Pulmonary artery endothelial cell (primary cell): ENCODE measurements at regions not wholly inside any gene's neighbourhood (a gene's known extent, or its start where the extent isn't known, plus 50 kb on each side); places are given as distances from the start of the nearest gene placed in this dataset.

Experiments
- DNase-seq: peaks from one replicate; pipeline ENCODE4 v3.0.0-alpha.2; 2011; ENCODE audit warnings: low read depth, low spot score

GRCh38 chr9:80866576-80867227, 822.6 kb downstream of the TLE1 start:
- no peak for DNase-seq

- DNase-seq = no peak
These were observed 823.2 kb downstream of the TLE1 start for GRCh38 chr9:80866121-80866520.

GRCh38 chr9:80843028-80843427, 846.3 kb downstream of the TLE1 start:
- no peak for DNase-seq

- no peak for DNase-seq
These were observed 847.0 kb downstream of the TLE1 start for GRCh38 chr9:80842389-80842788.

- DNase-seq = no peak
These were observed 847.5 kb downstream of the TLE1 start for GRCh38 chr9:80841888-80842287.

- no peak for DNase-seq
These were observed 849.3 kb downstream of the TLE1 start for GRCh38 chr9:80839821-80840675.

GRCh38 chr9:80836013-80836412, 853.3 kb downstream of the TLE1 start:
- no peak for DNase-seq

- DNase-seq = no peak
These were observed 857.6 kb downstream of the TLE1 start for GRCh38 chr9:80831751-80832150.

- no peak for DNase-seq
These were observed 877.7 kb downstream of the TLE1 start for GRCh38 chr9:80811656-80812055.

GRCh38 chr9:80811003-80811402, 878.3 kb downstream of the TLE1 start:
- DNase-seq = no peak

GRCh38 chr9:80806671-80807070, 882.7 kb downstream of the TLE1 start:
- DNase-seq = no peak

- DNase-seq = no peak
These were observed 884.5 kb downstream of the TLE1 start for GRCh38 chr9:80804873-80805272.

GRCh38 chr9:80797831-80798688, 891.3 kb downstream of the TLE1 start:
- no peak for DNase-seq

GRCh38 chr9:80797101-80797829, 892.1 kb downstream of the TLE1 start:
- no peak for DNase-seq

- DNase-seq = no peak
These were observed 892.7 kb downstream of the TLE1 start for GRCh38 chr9:80796632-80797031.

- DNase-seq = no peak
These were observed 895.1 kb downstream of the TLE1 start for GRCh38 chr9:80794197-80794596.

- DNase-seq = no peak
These were observed 895.6 kb downstream of the TLE1 start for GRCh38 chr9:80793706-80794105.

GRCh38 chr9:80792726-80793125, 896.6 kb downstream of the TLE1 start:
- no peak for DNase-seq

GRCh38 chr9:80791836-80792235, 897.5 kb downstream of the TLE1 start:
- no peak for DNase-seq

- no peak for DNase-seq
These were observed 898.6 kb downstream of the TLE1 start for GRCh38 chr9:80790764-80791163.

- DNase-seq = no peak
These were observed 899.5 kb downstream of the TLE1 start for GRCh38 chr9:80789831-80790230.
